Fibroblast of skin of right biceps (primary cell): ENCODE measurements at regions not wholly inside any gene's neighbourhood (a gene's known extent, or its start where the extent isn't known, plus 50 kb on each side); places are given as distances from the start of the nearest gene placed in this dataset.
"Not testable (repeated sequence)": the region's sequence is repeated elsewhere in the genome, so short reads cannot be mapped to it uniquely, and the experiment has no call there.

Experiments used
- DNase-seq: peaks from one replicate; pipeline ENCODE4 v3.0.0-alpha.2; 2013

DNA sequence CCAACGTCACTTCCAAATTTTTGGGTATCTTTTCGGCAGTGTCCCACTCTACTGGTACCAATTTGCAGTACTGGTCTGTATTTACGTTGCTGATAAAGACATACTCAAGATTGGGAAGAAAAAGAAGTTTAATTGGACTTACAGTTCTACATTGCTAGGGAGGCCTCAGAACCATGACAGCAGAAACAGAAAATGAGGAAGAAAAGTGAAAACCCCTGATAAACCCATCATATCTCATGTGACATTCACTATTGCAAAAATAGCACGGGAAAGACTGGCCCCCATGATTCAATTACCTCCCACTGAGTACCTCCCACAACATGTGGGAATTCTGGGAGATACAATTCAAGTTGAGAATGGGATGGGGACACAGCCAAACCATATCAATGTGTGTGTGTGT, 364.0 kb upstream of the KCND2 start:
- no peak for DNase-seq

DNA sequence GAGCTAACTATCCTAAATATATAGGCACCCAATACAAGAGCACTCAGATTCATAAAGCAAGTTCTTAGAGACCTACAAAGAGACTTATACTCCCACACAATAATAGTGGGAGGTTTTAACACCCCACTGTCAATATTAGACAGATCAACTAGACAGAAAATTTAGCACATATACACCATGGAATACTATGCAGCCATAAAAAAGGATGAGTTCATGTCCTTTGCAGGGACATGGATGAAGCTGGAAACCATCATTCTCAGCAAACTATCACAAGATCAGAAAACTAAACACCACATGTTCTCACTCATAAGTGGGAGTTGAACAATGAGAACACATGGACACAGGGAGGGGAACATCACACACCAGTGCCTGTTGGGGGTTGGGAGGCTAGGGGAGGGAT, 358.9 kb upstream of the KCND2 start:
- DNase-seq = not testable (repeated sequence)

DNA sequence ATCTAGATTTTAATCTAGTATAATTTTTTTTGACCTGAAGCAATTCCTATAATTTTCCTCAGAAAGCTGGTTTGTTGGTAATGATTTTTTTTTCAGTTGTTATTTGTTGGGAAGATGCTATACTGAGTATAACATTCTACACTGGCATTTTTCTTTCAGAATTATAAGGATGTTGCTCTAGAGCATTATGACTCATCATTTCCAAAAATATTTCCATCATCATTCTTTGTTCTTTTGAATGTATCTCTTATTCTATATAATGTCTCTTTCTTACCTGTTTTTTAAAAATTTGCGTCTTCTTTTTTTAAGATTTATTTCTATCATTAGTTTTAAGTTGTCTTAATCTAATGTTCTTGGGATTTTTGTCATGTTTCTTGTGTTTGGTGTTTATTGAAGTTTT, 356.5 kb upstream of the KCND2 start:
- no peak for DNase-seq

DNA sequence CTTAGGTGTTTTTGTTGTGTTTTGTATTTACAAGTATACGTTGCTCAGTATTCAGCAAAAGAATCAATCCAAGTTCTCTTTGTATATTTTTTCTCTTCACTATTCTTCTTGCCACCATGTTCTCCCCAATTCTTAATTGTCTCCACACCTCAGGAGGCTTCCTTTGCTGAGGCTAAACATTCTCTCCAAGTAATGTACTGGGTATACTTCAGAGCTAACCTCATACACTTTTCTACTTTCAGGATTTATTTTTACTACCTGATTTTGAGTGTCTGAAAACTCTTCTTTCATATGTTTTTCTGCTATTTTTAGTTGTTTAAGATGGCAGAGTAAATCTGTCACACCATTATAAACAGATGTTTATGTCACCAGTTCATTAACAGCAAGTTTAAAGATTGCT, 354.8 kb upstream of the KCND2 start:
- no peak for DNase-seq

DNA sequence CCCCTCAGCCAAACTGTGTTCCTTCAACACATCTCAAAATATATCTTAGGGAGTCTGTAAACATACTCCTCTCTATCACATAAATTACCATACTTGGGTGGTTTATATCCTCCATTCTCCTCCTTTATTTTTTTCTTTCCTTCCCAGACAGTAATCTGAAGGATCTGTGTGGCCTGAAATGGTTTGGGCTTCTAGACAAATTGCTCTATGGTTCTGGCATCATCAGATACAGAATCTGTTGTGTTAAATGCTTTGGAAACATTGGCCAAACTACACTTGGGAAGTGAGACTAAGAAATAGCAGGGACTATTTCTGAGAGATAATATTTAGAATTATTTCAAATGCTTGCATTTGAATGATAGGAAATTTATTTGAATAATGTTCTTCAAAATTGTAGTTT, 353.0 kb upstream of the KCND2 start:
- DNase-seq = no peak

DNA sequence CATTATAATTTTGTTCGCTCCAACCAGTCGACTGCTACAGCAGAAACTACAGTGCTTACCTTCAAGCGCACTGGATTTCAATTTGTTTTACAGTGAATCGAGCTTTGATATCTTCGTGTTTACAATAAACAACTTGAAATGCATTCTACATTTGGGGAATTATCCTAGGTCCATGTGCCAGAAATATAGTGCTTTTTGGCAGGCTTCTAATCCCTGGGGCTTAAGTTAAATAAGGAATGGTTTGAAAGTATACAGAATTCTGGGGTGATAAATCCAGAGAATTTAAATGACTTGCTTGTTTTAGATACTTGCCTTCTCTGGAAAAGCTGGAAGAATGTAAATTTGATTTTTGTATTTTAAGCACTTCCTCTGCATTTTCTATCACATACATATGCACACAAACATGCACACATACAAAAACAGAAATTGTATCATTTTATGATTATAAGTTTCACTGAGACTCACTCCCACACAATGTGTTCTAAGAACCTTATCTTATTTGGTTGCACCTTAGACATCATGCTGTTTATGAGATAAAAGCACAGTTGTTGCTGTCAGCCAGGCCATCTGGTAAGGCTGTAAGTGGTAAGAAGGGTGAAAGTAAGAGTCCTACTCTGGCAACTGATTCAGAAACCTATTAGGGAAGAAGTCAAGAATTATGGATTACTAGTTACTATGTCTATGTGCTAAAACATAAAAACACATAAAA, 347.2 kb upstream of the KCND2 start:
- DNase-seq = no peak

DNA sequence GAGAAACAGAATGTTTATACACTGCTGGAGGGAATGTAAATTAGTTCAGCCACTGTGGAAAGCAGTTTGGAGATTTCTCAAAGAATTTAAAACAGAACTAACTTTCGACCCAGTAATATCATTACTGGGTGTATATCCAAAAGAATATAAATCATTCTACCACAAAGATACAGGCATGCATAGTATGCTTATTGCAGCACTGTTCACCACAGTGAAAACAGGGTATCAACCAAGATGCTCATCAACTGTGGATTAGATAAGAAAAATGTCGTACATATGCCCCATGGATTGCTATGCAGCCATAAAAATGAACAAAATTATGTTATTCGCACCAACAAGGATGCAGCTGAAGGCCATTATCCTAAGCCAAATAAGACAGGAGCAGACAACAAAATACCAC, 343.1 kb upstream of the KCND2 start:
- peak; percentile 12 for DNase-seq

DNA sequence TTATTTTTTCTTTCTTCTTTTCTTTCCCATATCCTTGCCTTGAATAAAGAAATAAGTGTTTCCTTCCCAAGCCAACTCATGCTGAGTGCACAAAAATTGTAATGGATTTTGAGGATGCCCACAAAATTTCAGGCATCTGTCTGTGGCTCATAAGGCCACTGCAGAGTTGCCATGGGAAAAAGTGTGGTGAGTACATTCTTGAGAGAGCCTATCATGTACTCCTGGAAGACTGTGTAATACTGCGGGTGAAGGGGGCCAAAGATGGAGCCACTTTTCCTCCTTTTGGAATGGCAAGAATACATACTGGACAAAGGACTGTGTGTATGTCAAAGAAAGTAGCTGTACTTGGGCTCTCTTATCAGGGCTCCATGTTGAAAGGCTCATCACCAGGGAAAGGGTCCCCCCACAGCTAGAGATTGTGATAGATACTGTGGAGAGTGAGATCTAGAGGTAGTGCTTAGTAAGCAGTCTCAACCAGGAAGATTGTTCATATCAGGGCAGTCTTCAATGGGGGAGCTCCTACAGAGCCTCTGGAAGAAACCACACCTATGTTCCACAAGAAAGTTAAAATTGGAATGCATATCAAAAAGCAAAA, 341.6 kb upstream of the KCND2 start:
- peak; percentile 18 for DNase-seq

DNA sequence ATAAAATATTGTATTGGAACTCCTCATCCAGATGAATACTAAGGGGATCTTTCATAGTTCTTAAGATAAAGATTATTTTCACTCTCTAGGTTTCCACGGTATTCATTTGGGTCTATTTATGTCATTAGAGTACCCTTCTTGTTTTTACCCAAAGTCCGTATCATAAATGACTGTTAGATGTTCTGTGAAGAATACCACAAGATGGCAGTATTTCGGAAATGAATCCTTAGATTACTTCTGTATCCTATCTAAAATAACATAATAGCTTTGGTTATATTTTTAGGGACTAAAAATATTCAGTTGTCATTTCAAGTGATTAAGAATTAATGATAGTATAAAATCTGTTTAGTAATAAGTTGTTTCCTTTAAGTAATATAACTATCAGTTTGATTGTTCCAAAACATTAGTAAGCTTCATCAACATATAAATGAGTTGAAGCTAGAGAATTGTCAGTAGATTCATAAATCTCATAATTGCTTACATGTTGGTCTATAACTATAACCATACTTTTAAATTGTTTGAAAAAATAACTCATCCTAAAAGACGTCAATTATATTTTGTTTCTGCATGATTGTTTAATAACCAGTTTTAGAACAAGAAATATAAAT, 337.5 kb upstream of the KCND2 start:
- DNase-seq = peak; percentile 52

DNA sequence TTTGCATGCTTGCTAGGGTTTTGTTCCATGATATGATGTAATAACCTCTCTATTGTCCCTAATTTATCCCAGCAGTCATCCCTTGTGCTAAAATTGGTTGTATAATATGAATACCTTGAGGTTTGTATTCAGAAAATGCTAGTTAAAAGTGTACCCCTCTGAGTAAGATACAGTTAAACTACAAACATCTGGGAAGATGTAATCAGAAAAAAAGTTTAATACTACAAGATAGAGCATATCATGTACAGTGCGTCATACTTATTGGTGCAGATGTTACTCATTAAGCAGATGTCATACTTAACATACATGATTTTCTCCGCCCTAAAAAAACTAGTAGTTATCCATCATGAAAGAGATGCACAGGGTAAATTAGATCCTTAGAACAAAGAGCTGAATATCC, 336.1 kb upstream of the KCND2 start:
- DNase-seq = peak; percentile 35

DNA sequence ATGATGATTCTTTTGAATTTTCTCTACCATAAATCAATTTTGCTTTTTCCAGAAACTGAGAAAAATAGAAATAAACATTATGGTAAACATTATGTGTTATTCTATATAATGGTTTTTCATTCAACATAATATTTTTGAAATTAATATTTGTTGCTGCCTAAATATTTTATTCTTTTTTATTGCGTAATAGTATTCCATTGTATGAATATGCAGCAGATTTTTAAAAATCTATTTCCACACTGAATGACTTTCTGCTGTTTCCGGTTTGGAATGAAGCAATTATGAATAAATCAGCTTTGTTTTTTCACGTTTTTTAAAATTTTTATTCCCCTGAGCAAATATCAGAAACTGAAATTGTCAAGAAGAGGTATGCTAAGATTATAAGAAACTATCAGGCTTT, 335.2 kb upstream of the KCND2 start:
- DNase-seq = no peak

DNA sequence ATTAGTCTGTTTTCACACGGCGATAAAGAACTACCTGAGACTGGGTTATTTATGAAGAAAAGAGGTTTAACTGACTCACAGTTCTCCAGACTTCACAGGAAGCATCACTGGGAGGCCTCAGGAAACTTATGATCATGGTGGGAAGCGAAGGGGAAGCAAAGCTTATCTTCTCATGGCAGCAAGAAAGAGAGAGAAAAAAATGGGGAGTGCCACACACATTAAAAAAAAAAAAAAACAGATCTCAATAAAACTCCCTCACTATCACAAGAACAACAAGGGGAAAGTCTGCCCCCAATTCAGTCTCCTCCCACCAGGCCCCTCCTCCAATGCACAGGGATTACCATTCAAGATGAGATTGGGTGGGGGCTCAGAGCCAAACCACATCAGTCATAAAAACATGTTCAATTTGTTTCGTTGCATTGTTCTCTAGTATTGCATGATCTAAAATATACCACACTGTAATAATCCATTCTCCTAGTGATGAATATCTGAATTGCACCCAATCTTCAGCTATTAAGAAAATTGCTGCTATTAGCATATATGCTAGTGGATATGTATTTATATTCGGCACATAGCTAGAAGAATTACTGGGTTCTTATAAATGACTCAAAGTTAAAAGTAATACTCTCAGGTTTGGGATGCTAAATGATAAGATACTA, 328.9 kb upstream of the KCND2 start:
- DNase-seq = no peak

DNA sequence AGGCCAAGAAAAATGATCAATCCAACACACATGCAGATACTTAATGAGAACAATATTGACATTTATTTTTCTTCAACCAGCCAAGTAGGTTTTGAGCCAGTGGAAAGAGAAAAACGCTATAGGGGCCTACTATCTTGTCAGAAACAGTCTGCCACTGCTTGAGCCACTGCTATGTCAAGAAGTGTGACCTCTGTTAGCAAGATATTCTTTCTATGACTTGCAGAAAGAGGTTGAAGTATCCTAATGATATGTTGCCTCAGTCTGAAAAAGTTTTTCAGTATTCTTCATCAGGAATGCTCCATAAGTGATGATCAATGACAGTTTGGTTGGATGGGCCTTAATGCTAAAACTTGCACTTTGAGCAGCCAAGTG, 328.4 kb upstream of the KCND2 start:
- no peak for DNase-seq

DNA sequence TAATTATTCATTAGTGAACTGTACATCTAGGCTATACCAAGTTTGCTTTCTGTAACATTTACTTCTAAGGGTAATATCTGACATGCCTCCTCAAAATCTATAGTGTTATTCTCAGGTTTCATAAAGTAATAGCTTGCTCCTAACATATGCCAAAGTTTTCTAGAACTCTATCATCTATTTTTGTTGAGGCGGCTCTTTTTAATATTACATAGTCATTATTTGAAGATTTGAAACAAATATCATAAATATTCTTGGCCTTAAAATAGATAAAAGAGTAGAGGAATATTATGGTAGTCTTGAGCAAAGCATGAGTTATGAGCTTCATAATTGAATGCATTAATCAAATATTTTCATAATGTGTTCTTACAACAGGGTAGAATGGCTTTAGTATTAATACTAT, 327.2 kb upstream of the KCND2 start:
- no peak for DNase-seq

DNA sequence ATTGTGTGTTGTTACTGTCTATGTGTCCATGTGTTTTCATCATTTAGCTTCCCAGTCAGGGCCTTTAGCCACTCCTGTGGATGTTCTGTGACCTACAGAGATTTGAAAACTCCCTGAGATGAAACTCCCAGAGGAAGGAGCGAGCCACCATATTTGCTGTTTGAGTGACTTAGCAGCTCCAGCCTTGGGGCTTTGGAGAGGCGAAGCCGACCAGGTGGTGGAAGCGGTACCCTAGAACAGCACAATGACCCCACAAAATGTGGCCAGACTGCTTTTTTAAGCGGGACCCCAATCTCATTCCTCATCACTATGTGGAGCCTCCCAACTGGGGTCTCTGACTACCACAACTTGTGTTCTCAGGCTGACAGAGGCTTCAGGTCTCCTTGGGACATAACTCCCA, 323.9 kb upstream of the KCND2 start:
- no peak for DNase-seq

DNA sequence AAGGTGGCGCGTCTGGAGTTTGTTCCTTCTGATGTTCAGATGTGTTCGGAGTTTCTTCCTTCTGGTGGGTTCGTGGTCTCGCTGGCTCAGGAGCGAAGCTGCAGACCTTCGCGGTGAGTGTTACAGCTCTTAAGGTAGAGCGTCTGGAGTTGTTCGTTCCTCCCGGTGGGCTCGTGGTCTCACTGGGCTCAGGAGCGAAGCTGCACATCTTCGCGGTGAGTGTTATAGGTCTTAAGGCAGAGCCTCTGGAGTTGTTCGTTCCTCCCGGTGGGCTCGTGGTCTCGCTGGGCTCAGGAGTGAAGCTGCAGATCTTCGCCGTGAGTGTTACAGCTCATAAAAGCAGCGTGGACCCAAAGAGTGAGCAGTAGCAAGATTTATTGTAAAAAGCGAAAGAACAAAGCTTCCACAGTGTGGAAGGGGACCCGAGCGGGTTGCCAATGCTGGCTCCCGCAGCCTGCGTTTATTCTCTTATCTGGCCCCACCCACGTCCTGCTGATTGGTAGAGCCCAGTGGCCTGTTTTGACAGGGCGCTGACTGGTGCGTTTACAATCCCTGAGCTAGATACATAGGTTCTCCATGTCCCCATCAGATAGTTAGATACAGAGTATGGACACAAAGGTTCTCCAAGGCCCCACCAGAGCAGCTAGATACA, 322.5 kb upstream of the KCND2 start:
- not testable (repeated sequence) for DNase-seq

DNA sequence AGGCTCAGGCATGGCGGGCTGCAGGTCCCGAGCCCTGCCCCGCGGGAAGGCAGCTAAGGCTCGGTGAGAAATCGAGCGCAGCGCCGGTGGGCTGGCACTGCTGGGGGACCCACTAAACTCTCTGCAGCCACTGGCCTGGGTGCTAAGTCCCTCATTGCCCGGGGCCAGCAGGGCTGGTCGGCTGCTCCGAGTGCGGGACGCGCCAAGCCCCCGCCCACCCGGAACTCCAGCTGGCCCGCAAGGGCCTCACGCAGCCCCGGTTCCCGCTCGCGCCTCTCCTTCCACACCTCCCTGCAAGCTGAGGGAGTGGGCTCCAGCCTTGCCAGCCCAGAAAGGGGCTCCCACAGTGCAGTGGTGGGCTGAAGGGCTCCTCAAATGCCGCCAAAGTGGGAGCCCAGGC, 321.4 kb upstream of the KCND2 start:
- not testable (repeated sequence) for DNase-seq

DNA sequence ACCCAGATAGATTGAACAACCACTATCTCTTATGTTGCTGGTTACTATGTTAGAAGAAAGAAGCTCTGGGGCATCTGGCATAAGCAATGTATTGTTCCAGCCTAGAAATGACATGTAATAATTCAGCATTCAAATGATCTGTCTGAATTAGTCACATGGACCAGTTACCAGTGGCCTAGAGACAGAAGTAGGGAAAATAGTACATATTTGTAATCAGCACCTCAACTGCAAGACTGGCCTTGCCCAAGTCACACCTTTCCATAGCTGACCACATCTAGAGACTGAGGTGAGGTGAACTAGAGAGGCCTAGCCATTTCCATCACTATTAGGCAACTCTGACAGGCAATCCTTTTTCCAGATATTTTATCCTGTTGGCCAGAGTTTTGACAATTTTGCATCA, 315.6 kb upstream of the KCND2 start:
- DNase-seq = no peak

DNA sequence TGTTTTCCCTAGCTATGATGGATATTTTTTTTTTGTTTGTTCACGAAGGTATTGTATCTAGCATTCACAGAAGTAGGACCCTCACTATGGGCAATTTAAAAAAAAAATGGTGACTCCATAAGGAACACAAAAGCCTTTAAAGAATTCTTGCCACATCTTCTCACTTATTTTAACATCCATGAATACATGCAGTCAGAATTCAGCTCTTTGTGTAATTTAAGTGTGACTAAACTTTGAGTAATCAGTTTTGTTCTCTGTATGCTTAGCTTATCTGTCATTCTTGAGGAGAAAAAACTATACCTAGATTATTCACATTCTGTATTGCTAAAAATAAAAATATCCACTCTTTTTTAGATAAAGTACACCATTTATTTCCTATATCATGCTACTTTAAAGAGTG, 313.2 kb upstream of the KCND2 start:
- peak; percentile 75 for DNase-seq

DNA sequence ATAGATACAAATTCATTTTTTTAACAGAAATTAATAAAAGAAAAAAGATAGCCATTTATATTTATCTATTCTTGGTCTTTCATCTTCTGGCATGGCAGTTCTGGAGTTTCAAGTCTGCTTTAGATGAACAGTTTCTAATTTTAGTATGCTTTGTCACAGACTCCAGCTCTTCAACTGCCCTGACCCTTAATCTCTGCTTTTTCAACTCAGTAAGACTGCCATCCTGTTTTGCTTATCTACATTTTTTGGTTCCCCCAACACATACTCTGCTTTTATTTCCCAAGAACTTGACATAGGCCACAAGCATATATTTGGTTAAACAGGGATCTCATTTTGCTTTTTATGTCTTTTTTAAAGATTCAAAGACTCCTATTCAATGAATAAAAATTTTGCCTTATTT, 309.3 kb upstream of the KCND2 start:
- DNase-seq = peak; percentile 27

DNA sequence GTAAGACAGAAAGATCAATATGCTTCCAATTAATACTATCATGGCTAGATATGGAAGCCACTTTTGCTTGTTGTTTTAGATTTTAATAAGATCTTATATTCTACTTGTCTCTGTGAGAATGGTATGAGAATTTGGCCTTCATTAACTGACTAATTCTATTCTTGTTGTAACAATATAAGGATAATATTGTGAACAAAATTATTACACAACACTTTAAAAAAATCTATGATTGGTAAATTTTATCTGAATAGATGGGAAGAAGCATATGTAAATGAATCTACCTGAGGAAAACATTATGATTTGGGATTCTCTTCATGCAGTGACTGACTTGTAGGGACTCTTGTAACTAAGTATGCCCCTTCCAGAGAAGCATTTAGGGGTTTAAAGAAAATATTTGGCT, 308.9 kb upstream of the KCND2 start:
- DNase-seq = no peak

DNA sequence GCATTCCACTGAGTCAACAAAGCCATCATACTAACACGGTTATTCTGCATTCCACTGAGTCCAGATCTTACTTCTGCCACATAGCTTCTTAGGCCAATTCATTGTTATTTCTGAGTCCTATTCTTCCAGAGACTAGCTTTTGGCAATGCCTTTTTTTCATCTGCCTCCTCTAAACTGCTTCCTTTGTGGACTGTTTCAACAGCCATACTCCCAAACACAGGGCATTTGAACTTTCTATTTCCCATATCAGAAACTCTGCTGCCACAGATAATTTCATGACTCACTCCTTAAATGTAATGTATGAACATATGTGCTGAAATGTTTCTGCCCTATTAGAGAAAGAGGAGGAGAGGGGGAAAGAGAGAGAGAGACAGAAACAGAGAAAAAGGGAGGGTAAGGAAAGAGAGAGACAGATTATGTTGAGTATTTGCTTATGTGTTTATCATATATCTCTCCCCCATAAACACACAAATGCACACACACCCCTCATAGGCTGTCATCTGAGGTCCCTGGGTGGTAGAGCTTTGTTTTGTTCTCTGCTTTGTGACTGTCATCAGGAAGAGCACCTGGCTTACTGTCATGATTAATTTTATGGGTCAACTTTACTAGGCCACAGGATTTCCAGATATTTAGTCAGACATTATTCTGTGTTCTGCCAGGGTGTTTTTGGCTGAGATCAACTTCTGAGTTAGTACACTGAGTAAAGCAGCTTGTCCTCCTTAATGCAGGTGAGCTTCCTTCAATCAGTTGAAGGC, 308.0 kb upstream of the KCND2 start:
- DNase-seq = peak; percentile 69

DNA sequence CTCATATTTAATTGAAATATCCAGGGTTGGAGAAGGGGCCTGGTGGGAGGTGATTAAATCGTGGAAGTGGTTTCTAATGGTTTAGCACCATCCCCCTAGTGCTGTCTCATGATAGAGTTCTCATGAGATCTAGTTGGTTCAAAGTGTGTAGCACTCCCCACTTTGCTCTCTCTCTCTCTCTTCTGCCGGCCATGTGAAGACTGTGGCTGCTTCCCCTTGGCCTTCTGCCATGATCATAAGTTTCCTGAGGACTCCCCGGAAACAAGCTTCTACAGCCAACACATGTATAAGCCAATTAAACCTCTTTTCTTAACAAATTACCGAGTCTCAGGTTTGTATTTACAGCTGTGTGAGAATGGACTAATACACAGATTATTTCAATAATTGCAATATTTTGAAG, 305.8 kb upstream of the KCND2 start:
- no peak for DNase-seq
